CD4-positive, alpha-beta T cell treated with Interleukin-12 subunit alpha and Interleukin-12 subunit beta, for 1 hour (primary cell): ENCODE measurements at regions not wholly inside any gene's neighbourhood (a gene's known extent, or its start where the extent isn't known, plus 50 kb on each side); places are given as distances from the start of the nearest gene placed in this dataset.

Experiments
- DNase-seq: peaks from one replicate; pipeline ENCODE4 v3.0.0-alpha.2; 2020

DNA sequence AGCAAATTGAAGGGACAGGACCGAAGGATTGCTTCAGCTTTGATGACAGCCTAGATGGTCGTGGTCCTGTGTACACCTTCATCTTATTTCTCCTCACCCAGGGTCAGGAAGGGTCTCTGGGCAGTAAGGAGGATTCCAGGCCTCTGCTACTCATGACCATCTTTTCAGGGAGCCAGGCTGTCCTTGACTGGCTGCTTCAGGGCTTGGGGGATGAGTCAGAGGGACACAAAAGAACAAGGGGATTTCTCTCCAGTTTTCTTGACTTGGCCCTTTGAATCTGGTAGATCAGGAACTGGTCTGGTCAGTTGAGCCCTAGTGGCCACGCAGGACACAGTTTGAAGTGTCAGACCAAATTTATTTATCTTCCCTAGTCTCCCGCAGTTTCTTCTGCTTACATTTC, 402.1 kb upstream of the CHD6 start:
- DNase-seq = no peak

DNA sequence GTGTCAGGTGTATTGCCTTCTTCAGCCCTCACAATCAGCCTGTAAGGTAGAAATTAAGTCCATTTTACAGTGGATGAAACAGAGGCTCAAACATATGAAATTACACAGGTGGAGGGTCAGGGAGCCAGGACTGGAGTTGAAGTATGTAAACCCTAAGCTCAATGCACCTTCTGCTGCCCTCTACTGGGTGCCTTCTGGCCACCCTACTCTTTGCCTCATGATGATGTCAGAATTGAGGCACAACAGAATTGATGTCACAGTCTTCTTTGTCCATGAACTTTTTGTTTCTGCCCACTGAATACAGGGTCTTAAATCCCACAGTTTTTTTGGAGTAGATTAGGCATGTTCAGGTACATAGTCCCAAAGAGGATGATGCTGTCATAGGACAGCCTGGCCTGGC, 400.8 kb upstream of the CHD6 start:
- no peak for DNase-seq

DNA sequence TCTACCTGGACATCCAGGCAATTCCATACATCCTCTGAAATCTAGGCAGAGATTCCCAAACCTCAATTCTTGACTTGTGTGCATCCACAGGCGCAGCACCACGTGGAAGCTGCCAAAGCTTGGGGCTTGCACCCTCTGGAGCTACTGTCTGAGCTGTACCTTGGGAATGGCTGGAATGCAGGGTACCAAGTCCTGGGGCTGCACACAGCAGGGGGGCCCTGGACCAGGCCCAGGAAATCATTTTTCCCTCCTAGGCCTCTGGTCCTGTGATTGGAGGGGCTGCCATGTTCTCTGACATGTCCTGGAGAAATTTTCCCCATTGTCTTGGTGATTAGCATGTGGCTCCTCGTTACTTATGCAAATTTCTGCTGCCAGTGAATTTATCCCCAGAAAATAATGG, 391.9 kb upstream of the CHD6 start:
- no peak for DNase-seq

DNA sequence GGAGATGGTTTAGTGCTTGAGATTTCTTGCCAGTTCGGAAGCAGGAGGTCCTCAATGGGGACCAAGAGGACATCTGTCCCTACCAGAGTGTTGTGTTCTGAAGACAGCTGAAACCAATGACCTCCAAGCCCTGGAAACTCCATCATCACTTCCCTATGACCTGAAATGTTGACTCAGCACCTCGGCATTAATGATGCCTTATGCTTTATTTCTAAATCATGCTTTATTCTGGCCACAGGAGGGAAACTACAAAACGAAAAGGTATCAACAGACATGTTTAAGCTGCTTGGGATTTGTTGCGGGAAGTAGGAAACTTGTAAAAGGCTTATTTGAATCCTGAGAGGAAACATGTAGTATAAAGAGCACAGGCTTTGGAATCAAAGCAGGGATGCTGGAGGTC, 389.1 kb upstream of the CHD6 start:
- no peak for DNase-seq

DNA sequence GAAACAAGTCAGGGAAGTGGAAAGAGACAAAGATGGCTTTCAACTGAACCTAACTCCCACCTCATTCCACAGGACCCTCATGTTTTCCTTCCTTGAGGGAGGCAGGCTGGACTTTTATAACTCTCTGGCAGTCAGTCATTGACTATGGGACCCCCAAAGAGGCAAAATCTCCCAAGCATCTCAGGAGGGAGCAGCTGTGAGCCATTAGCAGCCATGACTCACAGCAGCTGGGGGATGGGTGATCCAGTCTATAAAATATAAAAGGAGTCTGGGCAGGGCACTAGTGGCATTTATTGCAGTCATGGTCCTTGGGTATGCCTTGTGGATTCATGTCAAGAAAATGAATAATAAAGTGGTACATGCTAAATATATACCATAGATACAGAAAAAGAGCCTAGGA, 387.0 kb upstream of the CHD6 start:
- no peak for DNase-seq

DNA sequence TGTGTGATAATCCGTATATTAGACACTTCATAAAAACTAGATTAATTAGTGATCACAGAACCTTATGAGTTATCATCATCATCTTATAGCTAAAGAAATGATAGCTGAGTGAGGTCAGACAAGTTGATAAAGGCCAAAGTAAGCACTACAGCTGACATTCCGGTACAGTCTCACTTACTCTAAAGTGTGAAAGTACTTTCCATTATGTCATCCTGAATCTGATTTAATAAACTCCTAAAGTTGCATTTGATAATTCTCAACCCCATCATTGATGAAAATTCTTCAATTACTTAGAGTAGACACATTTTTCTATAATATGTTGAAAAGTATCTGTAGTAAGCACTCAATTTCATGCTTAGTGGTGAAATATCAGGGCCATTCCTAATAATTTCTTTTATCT, 385.2 kb upstream of the CHD6 start:
- no peak for DNase-seq

DNA sequence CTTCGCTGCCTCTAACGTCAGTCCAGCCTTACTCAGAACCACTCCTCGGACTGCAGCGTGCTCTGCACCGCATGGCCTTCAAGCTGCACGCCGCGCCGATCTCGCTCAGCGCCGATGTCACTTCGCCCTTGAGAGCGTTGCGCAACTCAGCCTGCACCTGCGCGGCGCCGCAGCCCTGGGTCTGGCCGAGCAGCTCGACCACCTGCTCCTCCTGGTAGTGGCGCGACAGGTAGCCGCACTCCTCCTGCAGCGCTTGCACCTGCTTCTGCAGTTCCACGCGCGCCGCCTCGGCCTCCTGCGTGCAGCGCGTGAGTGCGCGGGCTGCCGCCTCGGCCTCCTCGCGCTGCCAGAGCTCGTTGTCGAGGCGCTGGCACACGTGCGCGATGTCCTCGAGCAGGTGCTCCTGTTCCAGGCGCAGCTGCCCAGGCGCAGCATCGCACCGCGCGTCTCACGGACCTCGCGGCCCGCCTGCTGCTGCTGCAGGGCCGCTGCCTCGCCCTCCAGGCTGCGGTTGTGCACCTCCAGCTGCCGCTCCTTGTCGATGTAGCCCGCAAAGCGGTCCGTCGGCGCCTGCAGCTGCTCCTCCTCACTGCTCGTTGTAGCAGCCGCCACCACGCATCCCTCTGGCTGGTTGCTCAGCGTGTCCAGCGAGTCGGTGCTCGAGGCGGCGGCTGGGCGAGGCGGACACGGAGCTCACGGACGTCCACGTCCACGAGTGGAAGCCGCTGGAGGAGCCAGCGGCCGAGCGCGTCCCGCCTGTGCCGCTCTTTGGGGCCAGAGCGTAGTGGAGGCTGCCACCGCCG, 380.6 kb upstream of the CHD6 start:
- DNase-seq = no peak

DNA sequence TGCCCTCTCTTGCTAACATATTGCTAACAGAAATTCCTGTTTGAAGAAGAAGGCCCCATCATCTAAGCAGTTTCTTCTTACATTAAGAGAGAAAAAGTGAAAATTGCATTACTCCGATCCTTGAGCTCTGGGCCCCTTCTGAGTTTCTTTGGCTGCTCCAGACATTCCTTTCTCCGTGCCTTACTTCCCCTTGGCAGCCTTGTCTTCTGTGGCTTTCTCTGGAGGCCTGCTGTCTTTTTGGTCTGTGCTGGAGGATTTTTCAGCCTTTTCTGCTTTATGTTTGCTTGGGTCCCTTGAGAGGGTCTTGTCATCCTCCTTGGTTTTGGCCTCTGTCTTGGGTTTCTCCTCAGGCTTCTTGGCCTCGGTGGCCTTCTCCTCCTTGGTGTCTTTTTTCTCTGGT, 378.8 kb upstream of the CHD6 start:
- DNase-seq = no peak

DNA sequence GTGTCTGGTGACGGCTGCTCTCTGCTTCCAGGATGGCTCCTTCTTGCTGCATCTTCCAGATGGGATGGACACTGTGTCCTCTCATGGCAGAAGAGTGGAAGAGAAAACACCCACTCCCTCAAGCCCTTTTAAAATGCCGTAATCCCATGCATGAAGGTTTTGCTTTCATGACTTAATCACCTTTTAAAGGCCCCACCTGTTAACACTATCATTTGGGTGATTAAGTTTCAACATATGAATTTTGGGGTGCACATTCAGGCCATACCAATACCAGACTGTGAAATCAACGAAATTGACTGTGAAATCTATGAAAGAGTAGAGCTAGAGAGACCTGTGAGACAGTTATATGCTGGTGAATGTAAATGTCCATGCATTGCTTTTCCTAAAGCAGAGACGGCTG, 374.3 kb upstream of the CHD6 start:
- no peak for DNase-seq

DNA sequence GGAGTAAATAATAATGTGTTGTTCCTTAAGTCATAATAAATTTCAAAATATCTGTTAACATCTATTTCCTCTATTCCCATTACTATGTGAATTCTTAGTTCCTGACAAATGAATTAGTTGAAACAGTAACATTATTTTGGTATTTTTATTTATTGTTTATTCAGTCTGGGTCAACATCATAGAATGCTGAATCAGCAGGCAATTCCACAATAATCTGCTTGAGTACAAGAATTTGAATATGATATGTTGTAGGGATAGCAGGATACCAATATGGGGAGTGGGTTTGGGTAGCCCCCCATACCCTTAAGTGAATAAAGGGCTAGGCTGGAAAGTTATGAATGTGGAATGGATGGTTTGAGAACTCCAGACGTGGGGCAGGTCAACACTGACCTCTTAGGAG, 373.2 kb upstream of the CHD6 start:
- DNase-seq = no peak

DNA sequence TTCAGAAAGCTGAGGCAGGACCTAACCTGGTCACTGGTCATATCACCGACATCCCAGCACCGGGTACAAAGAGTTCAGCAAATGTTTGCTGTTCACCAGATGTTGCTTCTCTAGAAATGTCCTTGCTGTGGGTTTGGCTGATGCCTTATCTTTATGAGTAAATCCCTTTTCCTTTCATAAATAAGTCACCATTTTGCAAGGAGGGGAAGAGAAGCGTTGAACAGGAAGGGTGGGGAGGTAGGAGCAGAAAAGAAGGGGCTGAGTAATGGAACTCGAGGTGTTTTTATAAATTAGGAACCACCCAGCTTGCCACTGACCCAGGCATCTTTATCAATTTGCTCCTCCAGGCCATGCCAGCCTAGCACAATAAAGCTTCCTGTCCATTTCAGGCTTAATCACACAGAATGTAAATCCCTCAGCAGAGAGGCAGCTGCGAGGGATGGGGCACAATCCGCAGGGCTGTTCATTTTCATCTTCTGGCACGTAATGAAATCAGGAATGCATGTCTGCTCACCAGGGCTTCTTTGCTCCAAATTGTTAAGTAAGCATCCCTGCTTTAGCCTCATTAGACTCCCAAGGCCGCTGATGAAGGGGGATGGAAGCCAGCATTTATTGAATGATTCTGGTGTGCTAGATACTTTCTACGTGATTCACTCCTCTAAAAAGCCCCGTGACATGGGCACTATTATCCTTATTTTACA, 371.9 kb upstream of the CHD6 start:
- DNase-seq = no peak

DNA sequence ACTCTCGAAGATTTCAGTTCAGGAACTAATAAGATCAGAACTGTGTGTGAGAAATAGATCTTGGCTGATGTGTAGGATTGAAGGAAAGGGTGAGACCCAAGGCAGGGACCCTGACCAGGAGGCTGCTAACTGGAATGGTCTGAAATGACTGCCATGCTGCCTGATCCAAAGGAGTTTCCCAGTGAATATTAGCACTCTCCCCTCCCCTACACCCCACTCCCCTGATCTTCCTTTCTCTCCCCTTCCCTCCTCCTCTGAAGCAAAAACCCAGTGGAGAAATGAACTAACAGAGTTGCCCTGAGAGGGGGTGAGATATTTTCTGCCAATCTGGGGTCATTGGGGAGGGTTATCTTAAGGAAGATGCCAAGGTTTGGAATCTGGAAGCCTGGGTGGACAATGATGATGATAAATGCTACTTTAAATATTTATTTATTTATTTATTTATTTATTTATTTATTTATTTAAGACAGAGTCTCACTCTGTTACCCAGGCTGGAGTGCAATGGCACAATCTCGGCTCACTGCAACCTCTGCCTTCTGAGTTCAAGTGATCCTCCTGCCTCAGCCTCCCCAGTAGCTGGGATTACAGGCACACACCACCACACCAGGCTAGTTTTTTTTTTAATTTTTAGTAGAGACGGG, 371.0 kb upstream of the CHD6 start:
- DNase-seq = no peak

DNA sequence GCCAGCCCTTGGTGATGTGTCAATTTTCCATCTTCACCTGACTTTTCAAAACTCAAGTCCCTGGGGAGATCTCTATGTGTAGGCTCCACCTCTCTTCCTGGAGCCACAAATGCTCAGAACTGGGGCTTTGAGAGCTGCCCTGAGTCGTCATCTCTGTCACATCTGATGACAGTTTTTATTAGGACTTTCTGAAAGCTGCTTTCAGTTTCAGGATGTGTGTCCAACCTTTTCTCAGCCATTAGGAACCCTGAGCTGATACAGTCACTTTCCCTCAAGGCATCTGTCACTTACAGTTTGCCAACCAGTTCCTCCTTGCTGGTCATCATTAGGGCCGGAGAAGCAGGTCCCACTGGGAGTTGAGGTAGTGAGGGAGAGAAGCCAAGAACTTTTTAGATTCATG, 365.9 kb upstream of the CHD6 start:
- DNase-seq = no peak

DNA sequence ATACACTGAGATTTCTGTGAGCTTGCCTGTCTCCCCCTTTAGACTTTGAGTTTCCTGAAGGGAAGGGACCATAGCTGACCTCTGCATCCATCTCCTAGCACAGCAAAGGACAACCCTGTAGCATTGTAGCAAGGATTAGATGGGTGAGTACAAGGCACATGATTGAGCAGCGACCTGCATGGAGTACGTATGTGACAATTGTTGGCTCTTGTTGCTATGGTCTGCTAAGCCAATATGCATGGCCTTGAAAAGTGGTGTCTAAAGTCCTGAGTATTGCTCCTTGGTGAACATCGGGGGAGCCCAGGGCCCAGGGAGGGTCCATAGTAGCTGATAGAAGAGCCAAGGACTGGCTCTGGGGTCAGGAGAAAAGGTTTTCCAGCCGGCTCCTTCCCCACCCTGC, 365.0 kb upstream of the CHD6 start:
- no peak for DNase-seq

DNA sequence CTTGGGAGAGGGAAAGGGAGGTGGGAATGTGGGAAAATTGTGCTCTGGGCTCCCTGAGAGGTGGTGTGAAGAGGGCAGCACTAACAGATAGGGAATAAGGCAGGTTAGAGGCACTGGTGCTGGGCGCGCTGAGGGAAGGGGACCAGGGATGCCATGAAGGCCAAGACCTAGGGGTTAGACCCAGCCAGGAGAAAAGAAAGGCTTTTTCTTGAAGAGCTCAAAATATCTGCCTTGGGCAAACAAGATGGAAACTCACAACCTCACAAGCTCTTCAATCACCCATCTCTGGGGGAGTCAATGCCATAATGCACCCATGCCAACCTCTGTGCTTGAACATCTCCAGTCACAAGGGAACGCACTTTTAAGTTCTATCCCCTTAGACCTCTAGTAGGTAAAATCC, 363.6 kb upstream of the CHD6 start:
- DNase-seq = no peak

DNA sequence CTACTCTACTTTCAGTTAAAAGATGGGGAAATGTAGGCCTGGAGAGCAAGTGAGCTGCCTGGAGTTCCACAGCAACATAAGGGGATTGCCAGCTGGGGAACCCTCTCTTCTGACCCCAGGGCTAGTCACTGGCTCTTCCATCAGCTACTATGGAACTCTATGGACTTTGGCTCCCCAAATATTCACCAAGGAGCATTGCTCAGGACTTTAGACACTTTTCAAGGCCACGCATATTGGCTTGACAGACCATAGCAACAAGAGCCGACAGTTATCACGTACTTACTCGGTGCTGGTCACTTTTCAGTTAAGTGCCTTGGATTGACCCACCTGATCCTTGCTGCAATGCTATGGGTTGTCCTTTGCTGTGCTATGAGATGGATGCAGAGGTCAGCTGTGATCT, 360.7 kb upstream of the CHD6 start:
- DNase-seq = no peak

DNA sequence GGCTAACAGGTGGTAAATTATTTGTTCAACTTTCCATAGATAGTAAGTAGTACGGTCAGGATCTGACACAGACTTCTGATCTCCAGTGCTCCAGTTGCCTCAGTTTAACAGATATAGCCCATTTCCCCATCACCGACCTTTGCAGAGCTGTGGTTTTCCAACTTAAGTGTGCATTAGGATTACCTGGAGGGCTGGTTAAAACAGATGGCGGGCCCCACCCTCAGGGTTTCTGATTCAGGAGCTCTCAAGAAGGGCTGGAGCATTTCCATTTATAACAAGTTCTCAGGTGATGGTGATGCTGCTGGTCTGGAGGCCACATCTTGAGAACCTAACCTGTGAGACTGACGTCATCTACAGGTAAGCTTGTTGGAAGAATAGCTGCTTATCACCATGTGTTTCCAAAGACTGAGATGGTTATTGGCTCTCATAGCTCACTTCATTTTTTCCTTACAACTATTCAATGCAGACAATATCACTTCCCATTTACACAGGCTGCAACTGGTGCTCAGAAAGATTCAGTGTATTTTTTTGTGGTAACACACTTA, 360.1 kb upstream of the CHD6 start:
- DNase-seq = no peak

DNA sequence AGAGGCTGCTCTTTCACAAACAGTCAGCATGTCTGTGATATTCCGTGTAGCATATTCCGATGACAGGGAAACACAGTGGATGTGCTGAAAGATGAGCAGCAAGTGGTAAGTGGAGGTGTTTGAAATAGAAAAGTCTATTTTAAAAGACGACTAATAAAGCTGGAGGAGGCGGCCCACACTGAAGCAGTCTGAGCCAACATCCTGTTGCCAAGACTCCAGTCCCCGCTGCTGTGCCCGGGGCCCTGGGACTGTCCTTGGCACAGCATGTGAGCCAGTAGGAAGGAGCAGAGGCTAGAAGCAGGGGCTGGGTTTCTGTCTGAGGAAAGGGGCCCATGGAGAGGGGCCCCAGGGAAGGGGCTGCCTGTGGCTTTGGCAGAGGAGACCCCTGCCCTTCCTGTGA, 351.5 kb upstream of the CHD6 start:
- no peak for DNase-seq

DNA sequence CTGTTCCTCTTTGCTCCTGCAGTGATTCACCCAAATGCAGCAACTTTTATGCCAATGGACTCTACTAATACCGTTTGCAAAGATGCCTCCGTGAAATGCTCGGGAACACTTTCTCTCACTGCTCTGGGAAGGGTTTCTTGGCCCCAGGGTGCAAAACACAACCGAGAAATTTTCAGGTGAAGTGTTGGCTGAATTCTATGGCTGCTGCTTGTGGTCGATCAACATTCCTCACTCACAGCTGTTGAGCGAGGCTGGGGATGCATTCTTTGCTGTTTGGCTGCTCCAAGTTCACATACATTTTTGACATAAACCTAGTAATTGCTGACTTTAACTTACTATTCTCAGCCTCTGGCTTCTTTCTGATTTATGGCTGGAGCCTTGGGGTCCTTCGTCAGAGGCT, 342.0 kb upstream of the CHD6 start:
- no peak for DNase-seq

DNA sequence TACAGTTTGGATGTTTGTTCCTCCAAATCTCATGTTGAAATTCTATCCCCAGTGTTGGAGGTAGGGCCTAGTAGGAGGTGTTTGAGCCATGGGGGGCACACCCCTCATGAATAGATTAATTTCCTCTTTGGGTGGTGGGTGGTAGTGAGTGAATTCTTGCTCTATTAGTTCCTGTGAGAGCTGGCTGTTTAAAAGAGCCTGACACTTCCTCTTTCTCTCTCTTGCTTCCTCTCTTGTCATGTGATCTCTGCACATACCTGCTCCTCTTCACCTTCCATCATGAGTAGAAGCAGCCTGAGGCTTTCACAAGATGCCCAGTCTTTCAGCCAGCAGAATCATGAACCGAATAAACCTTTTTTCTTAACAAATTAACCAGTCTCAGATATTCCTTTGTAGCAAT, 340.2 kb upstream of the CHD6 start:
- DNase-seq = no peak

DNA sequence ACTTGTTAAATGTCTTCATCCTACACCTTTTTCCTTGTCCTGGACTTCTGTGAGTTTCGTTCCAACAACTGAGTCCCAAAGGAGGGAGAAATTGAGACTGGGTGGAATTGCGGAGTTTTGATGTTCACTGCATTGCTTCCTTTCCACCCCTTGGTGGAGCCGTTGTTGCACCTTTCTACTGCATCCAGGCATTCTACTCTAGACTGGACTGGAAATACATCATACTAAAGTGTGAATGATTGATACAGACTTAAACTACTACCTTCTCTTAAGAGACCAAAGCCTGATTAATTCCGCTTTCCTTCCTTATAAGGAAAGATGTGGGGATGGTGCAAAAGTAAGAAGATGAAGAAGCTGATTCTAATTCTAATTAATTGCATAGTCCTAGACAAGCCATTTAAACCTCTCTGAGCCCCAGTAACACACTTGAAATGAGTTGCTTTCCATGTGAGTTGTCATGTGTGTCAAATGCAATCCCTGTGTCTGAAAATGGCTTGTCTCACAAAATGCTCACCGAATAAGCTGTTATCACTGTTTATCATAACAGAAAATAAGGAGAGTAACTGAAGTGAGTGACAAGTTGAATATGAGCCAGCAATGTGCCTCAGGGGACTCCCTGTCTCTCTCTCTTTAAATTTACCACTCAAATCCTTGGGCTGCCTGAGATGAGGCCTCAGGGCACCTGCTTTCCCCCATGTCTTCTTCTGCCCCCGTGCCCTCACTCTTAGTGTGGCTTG, 338.3 kb upstream of the CHD6 start:
- no peak for DNase-seq

DNA sequence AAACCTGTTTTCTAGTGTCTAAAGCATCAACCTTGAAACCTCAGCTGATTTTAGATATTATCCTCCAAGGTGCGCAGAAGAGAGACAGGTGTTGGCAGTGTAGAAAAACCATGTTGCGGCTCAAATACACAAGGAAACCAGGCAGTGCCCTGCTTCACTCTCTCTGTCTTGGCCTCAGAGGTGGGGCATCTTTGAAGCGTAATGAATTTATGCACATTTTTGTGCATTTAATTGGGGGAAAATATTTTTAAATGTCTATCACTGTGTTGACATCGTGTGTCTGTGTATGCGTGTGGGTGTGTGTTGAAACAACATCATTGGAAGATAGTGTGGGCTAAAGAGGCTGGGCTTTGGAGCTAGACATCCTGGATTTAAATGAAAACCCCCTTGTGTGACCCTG, 334.0 kb upstream of the CHD6 start:
- DNase-seq = no peak

DNA sequence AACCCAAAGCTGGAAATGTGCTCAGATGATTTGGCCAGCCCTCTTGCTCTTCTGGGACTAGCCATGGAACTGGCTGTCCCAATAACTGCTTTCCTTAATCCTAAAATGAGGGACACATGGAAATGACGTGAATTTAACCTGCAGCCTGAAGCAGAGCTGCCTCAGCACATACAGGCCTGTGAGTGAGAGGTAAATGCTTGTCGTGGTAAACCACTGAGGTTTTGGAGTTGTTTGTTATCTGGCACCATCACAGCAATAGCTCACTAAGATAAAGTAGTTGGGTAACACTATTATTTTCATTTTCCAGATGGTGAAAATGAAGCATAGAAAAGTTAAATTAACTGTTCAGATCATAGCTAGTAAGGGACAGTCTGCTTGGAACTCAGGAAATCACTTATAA, 333.4 kb upstream of the CHD6 start:
- DNase-seq = no peak
